GM23338 (cell line): ENCODE measurements at regions not wholly inside any gene's neighbourhood (a gene's known extent, or its start where the extent isn't known, plus 50 kb on each side); places are given as distances from the start of the nearest gene placed in this dataset.

ENCODE experiments used
- ATAC-seq: fragments of 200-7000 bp; cut with Tn5 transposase; 3 replicates; pipeline ENCODE4 v1.9.1; 2020
- DNase-seq: peaks from one replicate; pipeline ENCODE4 v3.0.0-alpha.2; 2015; ENCODE audit warnings: low spot score
- H2AFZ ChIP-seq: fragments of 200-600 bp; sonication (generic); 2 replicates; pipeline ENCODE4 v1.8.0; 2016; ENCODE audit warnings: antibody characterized with exemption, mild to moderate bottlenecking, moderate library complexity
- H3F3A ChIP-seq: fragments of 200-600 bp; sonication (generic); replicated peaks from 2 replicates; pipeline ENCODE4 v1.8.0; 2017; ENCODE audit warnings: antibody characterized with exemption, mixed run types, low read depth
- H3K27ac ChIP-seq: fragments of 200-600 bp; sonication (generic); 2 replicates; pipeline ENCODE4 v1.6.1; 2016; ENCODE audit warnings: low read depth
- H3K27me3 ChIP-seq: fragments of 200-600 bp; sonication (generic); 2 replicates; pipeline ENCODE4 v1.8.0; 2016; ENCODE audit warnings: mild to moderate bottlenecking, mixed run types, moderate library complexity; ENCODE audit not compliant: insufficient read depth
- H3K36me3 ChIP-seq: fragments of 200-600 bp; sonication (generic); 2 replicates; pipeline ENCODE4 v1.8.0; 2016; ENCODE audit warnings: mild to moderate bottlenecking; ENCODE audit not compliant: insufficient read depth
- H3K4me1 ChIP-seq: fragments of 200-600 bp; sonication (generic); 2 replicates; pipeline ENCODE4 v1.8.0; 2016; ENCODE audit warnings: mild to moderate bottlenecking, moderate library complexity; ENCODE audit not compliant: insufficient read depth
- H3K4me2 ChIP-seq: fragments of 200-600 bp; sonication (generic); 2 replicates; pipeline ENCODE4 v1.7.1; 2017; ENCODE audit warnings: mixed run types
- H3K4me3 ChIP-seq: fragments of 200-600 bp; sonication (generic); 2 replicates; pipeline ENCODE4 v1.6.1; 2016; ENCODE audit warnings: mixed run types
- H3K79me2 ChIP-seq: fragments of 200-600 bp; sonication (generic); replicated peaks from 2 replicates; pipeline ENCODE4 v1.8.0; 2017; ENCODE audit warnings: mild to moderate bottlenecking; ENCODE audit not compliant: insufficient read depth
- H3K9me2 ChIP-seq: fragments of 200-600 bp; sonication (generic); 2 replicates; pipeline ENCODE4 v1.8.0; 2017; ENCODE audit not compliant: insufficient read depth
- H4K20me1 ChIP-seq: fragments of 200-600 bp; sonication (generic); replicated peaks from 2 replicates; pipeline ENCODE4 v1.8.0; 2017; ENCODE audit warnings: mild to moderate bottlenecking; ENCODE audit not compliant: insufficient read depth
- H3K27ac Mint-ChIP-seq: 2 replicates; pipeline ENCODE4 v1.8.0; 2020; ENCODE audit warnings: inconsistent platforms, mild to moderate bottlenecking, moderate library complexity, mixed read lengths
- H3K27me3 Mint-ChIP-seq: 3 replicates; pipeline ENCODE4 v1.8.0; 2022; ENCODE audit warnings: low read depth, mild to moderate bottlenecking, moderate library complexity, mixed read lengths, inconsistent platforms; ENCODE audit not compliant: insufficient read depth, poor library complexity
- H3K36me3 Mint-ChIP-seq: 3 replicates; pipeline ENCODE4 v1.8.0; 2021; ENCODE audit warnings: low read depth, mild to moderate bottlenecking, inconsistent platforms, moderate library complexity, mixed read lengths
- H3K4me1 Mint-ChIP-seq: 3 replicates; pipeline ENCODE4 v1.8.0; 2020; ENCODE audit warnings: mild to moderate bottlenecking, inconsistent platforms, mixed read lengths
- H3K4me3 Mint-ChIP-seq: 3 replicates; pipeline ENCODE4 v1.8.0; 2021; ENCODE audit warnings: moderate library complexity, mild to moderate bottlenecking, inconsistent platforms, mixed read lengths
- H3K9me3 Mint-ChIP-seq: 3 replicates; pipeline ENCODE4 v1.8.0; 2020; ENCODE audit warnings: moderate library complexity, mild to moderate bottlenecking, inconsistent platforms, mixed read lengths
- CREB1 ChIP-seq: fragments of 250-450 bp; sonication (Bioruptor Pico); IDR thresholded peaks from 2 replicates; pipeline ENCODE4 v1.5.0; 2020; ENCODE audit warnings: low read depth, mild to moderate bottlenecking, moderate library complexity
- CTCF ChIP-seq, 2 experiments: fragments of 200-600 bp in 1 of 2; sonication (generic) in 1 of 2; conservative IDR thresholded peaks; 2 replicates each; pipeline versions ENCODE4 v1.5.1 to v1.6.1; 2016 to 2017; ENCODE audit warnings: antibody characterized with exemption in 2 of 2, low read depth in 2 of 2, mild to moderate bottlenecking in 2 of 2, moderate library complexity in 1 of 2
- EZH2 ChIP-seq: fragments of 200-600 bp; sonication (generic); IDR thresholded peaks from one replicate; pipeline ENCODE4 v1.8.0; 2017; ENCODE audit warnings: antibody characterized with exemption, mild to moderate bottlenecking, low read depth; ENCODE audit not compliant: unreplicated experiment
- EZH2phosphoT487 ChIP-seq: fragments of 200-600 bp; sonication (generic); IDR thresholded peaks from one replicate; pipeline ENCODE4 v1.8.1; 2018; ENCODE audit warnings: antibody characterized with exemption; ENCODE audit not compliant: unreplicated experiment
- JUNB ChIP-seq: IDR thresholded peaks from one replicate; pipeline ENCODE4 v1.6.1; 2016; ENCODE audit warnings: antibody characterized with exemption; ENCODE audit not compliant: unreplicated experiment
- NANOG ChIP-seq: IDR thresholded peaks from 2 replicates; pipeline ENCODE4 v1.6.1; 2016; ENCODE audit warnings: antibody characterized with exemption, borderline replicate concordance
- POLR2AphosphoS5 ChIP-seq: IDR thresholded peaks from 2 replicates; pipeline ENCODE4 v1.6.1; 2016; ENCODE audit warnings: antibody characterized with exemption, low read depth
- REST ChIP-seq: IDR thresholded peaks from one replicate; pipeline ENCODE4 v1.6.1; 2018; ENCODE audit warnings: antibody characterized with exemption; ENCODE audit not compliant: unreplicated experiment
- STAT1 ChIP-seq: IDR thresholded peaks from one replicate; pipeline ENCODE4 v1.6.1; 2016; ENCODE audit warnings: antibody characterized with exemption; ENCODE audit not compliant: unreplicated experiment
- ZNF114 ChIP-seq: fragments of 250-450 bp; sonication (Bioruptor Pico); IDR thresholded peaks from 2 replicates; pipeline ENCODE4 v1.5.0; 2020; ENCODE audit warnings: mild to moderate bottlenecking, moderate library complexity
- ZNF331 ChIP-seq: fragments of 250-450 bp; sonication (Bioruptor Pico); IDR thresholded peaks from 2 replicates; pipeline ENCODE4 v1.5.0; 2020; ENCODE audit warnings: low read depth, mild to moderate bottlenecking, moderate library complexity
- TF ChIP-seq, protein P1 (sequence below): IDR thresholded peaks from 2 replicates; pipeline ENCODE4 v1.6.1; 2016; ENCODE audit warnings: antibody characterized with exemption
- TF ChIP-seq, protein P2 (sequence below): fragments of 250-450 bp; sonication (Bioruptor Pico); IDR thresholded peaks from 2 replicates; pipeline ENCODE4 v1.5.0; 2020; ENCODE audit warnings: mild to moderate bottlenecking, moderate library complexity

GRCh38 chr13:68676513-68677115, 1431.0 kb upstream of the ATXN8OS start:
- Mint-ChIP-seq H3K9me3 (no peaks in the 10 kb centered on the region), H3K4me3 (no peak overlapping the region), H3K27ac (no peak overlapping the region; the same call in 1 of the 2 replicates), H3K27me3 (peaks cover 1% of the 10 kb centered on the region), H3K36me3 (no peaks in the 10 kb centered on the region), H3K4me1 (peaks cover 13% of the 10 kb centered on the region; the same call in 2 of the 3 replicates)
- H3K4me1 ChIP-seq, result no peaks in the 10 kb centered on the region
- TF ChIP-seq REST (no peak), EZH2 (no peak), EZH2phosphoT487 (no peak), ZNF331 (no peak), CTCF (conservative IDR thresholded peaks at IDR 0.05; ENCODE audit: low read depth in 2 of 2) (no peak), ZNF114 (CRISPR knock-in tag) (no peak), CREB1 (no peak), NANOG (no peak), JUNB (no peak), POLR2AphosphoS5 (no peak), STAT1 (no peak)
- TF ChIP-seq, protein P1, sequence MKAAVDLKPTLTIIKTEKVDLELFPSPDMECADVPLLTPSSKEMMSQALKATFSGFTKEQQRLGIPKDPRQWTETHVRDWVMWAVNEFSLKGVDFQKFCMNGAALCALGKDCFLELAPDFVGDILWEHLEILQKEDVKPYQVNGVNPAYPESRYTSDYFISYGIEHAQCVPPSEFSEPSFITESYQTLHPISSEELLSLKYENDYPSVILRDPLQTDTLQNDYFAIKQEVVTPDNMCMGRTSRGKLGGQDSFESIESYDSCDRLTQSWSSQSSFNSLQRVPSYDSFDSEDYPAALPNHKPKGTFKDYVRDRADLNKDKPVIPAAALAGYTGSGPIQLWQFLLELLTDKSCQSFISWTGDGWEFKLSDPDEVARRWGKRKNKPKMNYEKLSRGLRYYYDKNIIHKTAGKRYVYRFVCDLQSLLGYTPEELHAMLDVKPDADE, result no peak
- TF ChIP-seq, protein P2, sequence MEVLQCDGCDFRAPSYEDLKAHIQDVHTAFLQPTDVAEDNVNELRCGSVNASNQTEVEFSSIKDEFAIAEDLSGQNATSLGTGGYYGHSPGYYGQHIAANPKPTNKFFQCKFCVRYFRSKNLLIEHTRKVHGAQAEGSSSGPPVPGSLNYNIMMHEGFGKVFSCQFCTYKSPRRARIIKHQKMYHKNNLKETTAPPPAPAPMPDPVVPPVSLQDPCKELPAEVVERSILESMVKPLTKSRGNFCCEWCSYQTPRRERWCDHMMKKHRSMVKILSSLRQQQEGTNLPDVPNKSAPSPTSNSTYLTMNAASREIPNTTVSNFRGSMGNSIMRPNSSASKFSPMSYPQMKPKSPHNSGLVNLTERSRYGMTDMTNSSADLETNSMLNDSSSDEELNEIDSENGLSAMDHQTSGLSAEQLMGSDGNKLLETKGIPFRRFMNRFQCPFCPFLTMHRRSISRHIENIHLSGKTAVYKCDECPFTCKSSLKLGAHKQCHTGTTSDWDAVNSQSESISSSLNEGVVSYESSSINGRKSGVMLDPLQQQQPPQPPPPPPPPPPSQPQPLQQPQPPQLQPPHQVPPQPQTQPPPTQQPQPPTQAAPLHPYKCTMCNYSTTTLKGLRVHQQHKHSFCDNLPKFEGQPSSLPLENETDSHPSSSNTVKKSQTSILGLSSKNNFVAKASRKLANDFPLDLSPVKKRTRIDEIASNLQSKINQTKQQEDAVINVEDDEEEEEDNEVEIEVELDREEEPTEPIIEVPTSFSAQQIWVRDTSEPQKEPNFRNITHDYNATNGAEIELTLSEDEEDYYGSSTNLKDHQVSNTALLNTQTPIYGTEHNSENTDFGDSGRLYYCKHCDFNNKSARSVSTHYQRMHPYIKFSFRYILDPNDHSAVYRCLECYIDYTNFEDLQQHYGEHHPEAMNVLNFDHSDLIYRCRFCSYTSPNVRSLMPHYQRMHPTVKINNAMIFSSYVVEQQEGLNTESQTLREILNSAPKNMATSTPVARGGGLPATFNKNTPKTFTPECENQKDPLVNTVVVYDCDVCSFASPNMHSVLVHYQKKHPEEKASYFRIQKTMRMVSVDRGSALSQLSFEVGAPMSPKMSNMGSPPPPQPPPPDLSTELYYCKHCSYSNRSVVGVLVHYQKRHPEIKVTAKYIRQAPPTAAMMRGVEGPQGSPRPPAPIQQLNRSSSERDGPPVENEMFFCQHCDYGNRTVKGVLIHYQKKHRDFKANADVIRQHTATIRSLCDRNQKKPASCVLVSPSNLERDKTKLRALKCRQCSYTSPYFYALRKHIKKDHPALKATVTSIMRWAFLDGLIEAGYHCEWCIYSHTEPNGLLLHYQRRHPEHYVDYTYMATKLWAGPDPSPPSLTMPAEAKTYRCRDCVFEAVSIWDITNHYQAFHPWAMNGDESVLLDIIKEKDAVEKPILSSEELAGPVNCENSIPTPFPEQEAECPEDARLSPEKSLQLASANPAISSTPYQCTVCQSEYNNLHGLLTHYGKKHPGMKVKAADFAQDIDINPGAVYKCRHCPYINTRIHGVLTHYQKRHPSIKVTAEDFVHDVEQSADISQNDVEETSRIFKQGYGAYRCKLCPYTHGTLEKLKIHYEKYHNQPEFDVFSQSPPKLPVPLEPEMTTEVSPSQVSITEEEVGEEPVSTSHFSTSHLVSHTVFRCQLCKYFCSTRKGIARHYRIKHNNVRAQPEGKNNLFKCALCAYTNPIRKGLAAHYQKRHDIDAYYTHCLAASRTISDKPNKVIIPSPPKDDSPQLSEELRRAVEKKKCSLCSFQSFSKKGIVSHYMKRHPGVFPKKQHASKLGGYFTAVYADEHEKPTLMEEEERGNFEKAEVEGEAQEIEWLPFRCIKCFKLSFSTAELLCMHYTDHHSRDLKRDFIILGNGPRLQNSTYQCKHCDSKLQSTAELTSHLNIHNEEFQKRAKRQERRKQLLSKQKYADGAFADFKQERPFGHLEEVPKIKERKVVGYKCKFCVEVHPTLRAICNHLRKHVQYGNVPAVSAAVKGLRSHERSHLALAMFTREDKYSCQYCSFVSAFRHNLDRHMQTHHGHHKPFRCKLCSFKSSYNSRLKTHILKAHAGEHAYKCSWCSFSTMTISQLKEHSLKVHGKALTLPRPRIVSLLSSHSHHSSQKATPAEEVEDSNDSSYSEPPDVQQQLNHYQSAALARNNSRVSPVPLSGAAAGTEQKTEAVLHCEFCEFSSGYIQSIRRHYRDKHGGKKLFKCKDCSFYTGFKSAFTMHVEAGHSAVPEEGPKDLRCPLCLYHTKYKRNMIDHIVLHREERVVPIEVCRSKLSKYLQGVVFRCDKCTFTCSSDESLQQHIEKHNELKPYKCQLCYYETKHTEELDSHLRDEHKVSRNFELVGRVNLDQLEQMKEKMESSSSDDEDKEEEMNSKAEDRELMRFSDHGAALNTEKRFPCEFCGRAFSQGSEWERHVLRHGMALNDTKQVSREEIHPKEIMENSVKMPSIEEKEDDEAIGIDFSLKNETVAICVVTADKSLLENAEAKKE (CRISPR knock-in tag), result no peak
- no peaks in the 10 kb centered on the region for H3K36me3 ChIP-seq
- H4K20me1 ChIP-seq, result no peaks in the 10 kb centered on the region
- no peak overlapping the region for H3K27ac ChIP-seq
- no peaks in the 10 kb centered on the region for H3K9me2 ChIP-seq
- H2AFZ ChIP-seq, result peak overlapping the region; percentile 44; the same call in 1 of the 2 replicates
- H3K27me3 ChIP-seq, result no peaks in the 10 kb centered on the region
- no peak overlapping the region for H3K4me3 ChIP-seq
- H3K79me2 ChIP-seq, result no peaks in the 10 kb centered on the region
- H3F3A ChIP-seq, result no peaks in the 10 kb centered on the region
- DNase-seq (no peak), ATAC-seq (no peak)
- no peak overlapping the region for H3K4me2 ChIP-seq
